NCI-H1694 (cell line): ENCODE measurements at regions not wholly inside any gene's neighbourhood (a gene's known extent, or its start where the extent isn't known, plus 50 kb on each side); places are given as distances from the start of the nearest gene placed in this dataset.

ENCODE experiments used
- DNase-seq: peaks from one replicate; lab custom pipeline; 2025; lab: John Stamatoyannopoulos, UW

GRCh38 chr6:25224242-25224641 is 54.9 kb upstream of the CARMIL1 start:
- DNase-seq = no peak

- no peak for DNase-seq
Measured at GRCh38 chr6:25227854-25228253, 51.3 kb upstream of the CARMIL1 start.
